A673 (cell line): ENCODE measurements at regions not wholly inside any gene's neighbourhood (a gene's known extent, or its start where the extent isn't known, plus 50 kb on each side); places are given as distances from the start of the nearest gene placed in this dataset.

Experiments
- CTCF ChIP-seq: fragments of 300-800, 200-600 bp; sonication (generic); conservative IDR thresholded peaks from 2 replicates; pipeline ENCODE4 v1.5.1; 2017; ENCODE audit warnings: low read depth, mild to moderate bottlenecking, antibody characterized with exemption, low read length, moderate library complexity, mixed read lengths
- EZH2 ChIP-seq: fragments of 200-600 bp; sonication (generic); IDR thresholded peaks from 2 replicates; pipeline ENCODE4 v1.6.1; 2017; ENCODE audit warnings: borderline replicate concordance, low read depth, mild to moderate bottlenecking, mixed read lengths, antibody characterized with exemption, low read length; ENCODE audit not compliant: poor library complexity, severe bottlenecking

GRCh38 chr6:22899426-22899825 is 330.1 kb downstream of the HDGFL1 start:
- no peak for TF ChIP-seq EZH2
- no peak for TF ChIP-seq CTCF
